Fibroblast of lung (primary cell): ENCODE measurements at regions not wholly inside any gene's neighbourhood (a gene's known extent, or its start where the extent isn't known, plus 50 kb on each side); places are given as distances from the start of the nearest gene placed in this dataset.

ENCODE experiments used
- CTCF ChIP-seq, 2 donors: IDR thresholded peaks in 1 of 2; conservative IDR thresholded peaks in 1 of 2; 1 replicate in 1 of 2; 2 replicates in 1 of 2; pipeline ENCODE4 v1.5.1; 2011 to 2012; ENCODE audit warnings: low read length in 2 of 2, control low read depth in 1 of 2, inconsistent platforms in 1 of 2, low read depth in 1 of 2, mild to moderate bottlenecking in 1 of 2
- EZH2 ChIP-seq: IDR thresholded peaks from 2 replicates; pipeline ENCODE4 v1.5.1; 2012; ENCODE audit warnings: low read length, control low read depth, mild to moderate bottlenecking; ENCODE audit errors: missing control alignments

GRCh38 chr2:12665334-12665733 lies 51.4 kb upstream of the TRIB2 start:
- TF ChIP-seq CTCF (conservative IDR thresholded peaks at IDR 0.05 in 1 of 2, IDR thresholded peaks at IDR 0.05 in 1 of 2; ENCODE audit: low read depth in 1 of 2, low read length in 2 of 2) (no peak), EZH2 (no peak)
